ENCODE measurements at regions not wholly inside any gene's neighbourhood (a gene's known extent, or its start where the extent isn't known, plus 50 kb on each side); places are given as distances from the start of the nearest gene placed in this dataset.

GRCh38 chr7:9836671-9837070 is 1137.0 kb upstream of the PHF14 start:
- intact Hi-C loops (cut with micrococcal nuclease): no loop called here

GRCh38 chr7:9842301-9842700 is 1131.4 kb upstream of the PHF14 start:
- intact Hi-C loops (cut with micrococcal nuclease): no loop called here

GRCh38 chr7:9846902-9847301 is 1126.8 kb upstream of the PHF14 start:
- intact Hi-C loops (cut with micrococcal nuclease): no loop called here

- intact Hi-C loops (cut with micrococcal nuclease): no loop called here
Measured at GRCh38 chr7:9854605-9855004, 1119.1 kb upstream of the PHF14 start.

GRCh38 chr7:9856668-9857067 is 1117.0 kb upstream of the PHF14 start:
- intact Hi-C loops (cut with micrococcal nuclease): no loop called here

GRCh38 chr7:9863545-9863944 is 1110.1 kb upstream of the PHF14 start:
- intact Hi-C loops (cut with micrococcal nuclease): no loop called here

DNA sequence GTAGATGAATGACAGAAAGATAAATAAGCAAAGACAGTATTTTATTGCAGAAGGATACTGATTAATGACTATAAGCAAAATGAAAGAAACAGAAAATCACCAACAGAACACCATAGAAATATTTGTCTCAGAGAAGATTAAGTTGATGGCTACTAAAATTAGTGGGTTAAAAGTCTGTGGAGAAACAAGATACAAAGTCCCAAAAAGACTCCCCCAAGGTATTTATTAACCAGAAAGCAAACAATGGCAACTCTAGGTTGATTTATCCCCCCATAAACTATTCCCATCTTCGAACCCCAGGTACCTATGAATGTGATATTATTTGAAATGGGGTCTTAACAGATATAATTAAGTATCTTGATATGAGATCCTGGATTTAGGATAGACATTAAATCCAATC is 1104.5 kb upstream of the PHF14 start:
- intact Hi-C loops (cut with micrococcal nuclease): no loop called here

DNA sequence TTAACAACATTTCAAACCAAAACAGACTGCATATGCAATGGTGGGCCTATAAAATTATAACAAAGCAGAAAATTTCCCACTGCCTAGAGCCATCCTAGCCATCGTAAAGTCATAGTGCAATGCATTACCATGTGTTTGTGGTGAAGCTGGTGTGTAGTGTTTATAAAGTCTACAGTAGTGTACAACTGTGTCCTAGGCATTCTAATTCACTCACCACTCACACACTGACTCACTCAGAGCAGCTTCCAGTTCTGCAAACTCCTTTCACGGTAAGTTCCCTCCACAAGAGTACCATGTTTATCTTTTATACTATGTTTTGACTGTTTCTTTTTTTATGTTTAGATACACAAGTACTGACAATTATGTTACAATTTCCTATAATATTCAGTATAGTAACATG is 1104.1 kb upstream of the PHF14 start:
- intact Hi-C loops (cut with micrococcal nuclease): no loop called here

DNA sequence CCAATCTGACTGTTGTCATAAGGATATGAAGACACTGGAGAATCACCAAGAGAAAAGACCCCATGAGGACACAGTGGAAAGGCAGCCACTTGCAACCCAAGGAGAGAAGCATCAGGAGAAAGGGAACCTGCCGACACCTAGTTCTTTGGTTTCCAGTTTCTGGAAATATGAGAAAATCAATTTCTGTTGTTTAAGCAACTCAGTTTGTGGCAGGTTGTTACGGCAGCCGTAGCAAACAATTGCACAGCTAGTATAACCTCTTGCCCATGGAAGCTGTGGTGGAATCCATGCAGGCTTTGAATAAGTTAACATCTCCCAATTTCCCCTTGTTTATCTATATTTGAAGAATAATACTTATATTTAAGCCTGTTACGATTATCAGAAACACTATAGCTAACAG is 1103.0 kb upstream of the PHF14 start:
- intact Hi-C loops (cut with micrococcal nuclease): no loop called here

GRCh38 chr7:9874182-9874581 is 1099.5 kb upstream of the PHF14 start:
- intact Hi-C loops (cut with micrococcal nuclease): no loop called here

DNA sequence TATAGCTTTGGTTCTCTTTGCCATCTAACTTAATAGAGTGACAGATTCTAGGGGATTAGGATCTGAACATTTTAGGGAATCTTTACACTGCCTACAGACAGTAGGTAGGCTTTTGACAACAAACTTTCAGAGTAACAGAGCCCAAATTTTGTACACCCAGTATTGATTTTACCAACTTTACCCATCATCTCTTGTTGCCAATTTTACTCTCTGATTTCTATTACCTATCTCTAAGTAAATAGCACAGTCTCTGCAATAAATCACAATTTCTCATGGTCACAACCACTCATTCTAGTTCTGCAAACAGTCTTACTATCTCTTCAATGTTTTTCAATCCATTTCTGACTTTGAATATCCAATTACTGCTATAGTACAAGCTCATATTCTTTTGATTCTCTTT is 1097.6 kb upstream of the PHF14 start:
- intact Hi-C loops (cut with micrococcal nuclease): no loop called here

DNA sequence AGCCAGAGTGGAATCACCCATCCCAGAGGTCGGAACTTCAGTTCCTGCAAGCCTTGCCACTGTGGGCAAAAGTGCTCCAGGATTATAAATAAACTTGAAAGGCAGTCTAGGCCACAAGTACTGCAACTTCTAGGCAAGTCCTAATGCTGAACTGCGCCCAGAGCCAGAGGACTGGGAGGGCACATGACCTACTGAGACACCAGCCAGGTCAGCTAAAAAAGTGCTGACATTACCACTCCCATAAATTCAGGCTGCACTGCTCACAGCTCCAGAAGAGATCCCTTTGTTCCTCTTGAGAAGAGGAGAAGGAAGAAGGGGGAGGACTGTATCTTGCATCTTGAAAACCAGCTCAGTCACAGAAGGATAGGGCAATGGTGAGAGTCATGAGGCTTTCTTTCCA is 1084.1 kb upstream of the PHF14 start:
- intact Hi-C loops (cut with micrococcal nuclease): no loop called here

GRCh38 chr7:9890092-9890491 is 1083.6 kb upstream of the PHF14 start:
- intact Hi-C loops (cut with micrococcal nuclease): no loop called here

GRCh38 chr7:9891056-9891455 is 1082.6 kb upstream of the PHF14 start:
- intact Hi-C loops (cut with micrococcal nuclease): no loop called here

- intact Hi-C loops (cut with micrococcal nuclease): no loop called here
Measured at GRCh38 chr7:9900339-9900738, 1073.3 kb upstream of the PHF14 start.

GRCh38 chr7:9921326-9921725 is 1052.3 kb upstream of the PHF14 start:
- intact Hi-C loops (cut with micrococcal nuclease): no loop called here

DNA sequence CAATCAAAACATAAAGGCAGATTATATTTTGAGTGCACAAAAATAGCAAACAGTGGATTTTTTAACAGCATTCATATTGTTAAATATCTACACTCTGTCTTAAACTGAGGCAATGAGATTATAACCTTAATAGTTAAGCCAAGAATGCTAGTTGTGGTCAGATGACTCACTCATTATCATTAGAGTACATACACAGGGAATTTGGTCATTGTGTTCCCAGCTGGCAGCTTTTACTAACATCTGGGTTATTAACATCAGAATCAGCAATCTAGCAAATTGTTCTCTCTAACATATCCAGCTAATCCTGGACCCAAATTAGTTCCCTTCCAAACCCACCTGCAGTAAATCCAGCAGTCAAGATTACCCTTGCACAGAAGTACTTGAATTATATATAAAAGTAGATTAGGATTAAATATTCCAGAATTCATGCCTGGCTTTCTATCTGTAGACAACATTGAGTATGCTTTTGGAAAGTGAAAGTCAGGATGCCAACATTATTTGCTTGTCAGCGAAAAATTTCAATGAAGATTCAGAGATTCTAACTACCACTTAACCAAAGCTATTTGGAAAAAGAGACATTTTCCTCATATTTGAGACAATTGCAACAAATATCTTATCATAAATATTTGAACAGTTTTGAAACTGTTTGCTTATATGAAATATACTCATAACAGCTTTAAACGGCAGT is 1035.6 kb upstream of the PHF14 start:
- intact Hi-C loops (cut with micrococcal nuclease): no loop called here

DNA sequence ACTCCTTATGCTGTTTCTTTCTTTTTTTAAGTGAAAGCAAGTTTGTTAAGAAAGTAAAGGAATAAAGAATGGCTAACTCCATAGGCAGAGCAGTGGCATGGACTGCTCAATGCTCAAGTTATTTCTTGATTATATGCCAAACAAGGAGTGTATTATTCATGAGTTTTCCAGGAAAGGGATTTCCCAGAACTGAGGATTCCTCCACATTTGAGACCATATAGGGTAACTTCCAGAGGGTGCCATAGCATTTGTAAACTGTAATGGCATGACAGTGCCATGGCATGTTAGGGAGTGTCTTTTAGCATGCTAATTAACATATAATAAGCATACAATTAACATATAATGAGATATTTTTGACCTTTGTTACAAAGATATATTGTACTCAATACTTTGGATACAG is 1034.5 kb upstream of the PHF14 start:
- intact Hi-C loops (cut with micrococcal nuclease): no loop called here

DNA sequence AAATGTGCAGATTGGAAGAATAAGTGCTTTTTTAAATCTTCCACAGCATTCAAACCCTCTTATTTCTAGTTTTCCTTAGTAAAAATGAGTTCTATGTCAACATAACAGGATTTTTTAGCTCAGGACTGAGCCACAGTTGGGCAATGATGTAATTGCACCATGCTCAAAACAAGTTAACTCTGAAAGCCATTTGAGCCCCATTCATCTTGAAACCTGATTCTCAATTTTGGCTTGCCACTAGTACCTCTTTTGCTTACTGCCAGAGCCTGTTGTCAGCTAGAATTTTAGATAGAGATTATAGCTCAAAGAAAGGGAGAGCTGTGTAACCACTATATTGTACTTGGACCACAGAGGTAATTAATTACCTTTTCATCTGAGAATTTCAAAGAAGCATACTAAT is 1028.5 kb upstream of the PHF14 start:
- intact Hi-C loops (cut with micrococcal nuclease): no loop called here

DNA sequence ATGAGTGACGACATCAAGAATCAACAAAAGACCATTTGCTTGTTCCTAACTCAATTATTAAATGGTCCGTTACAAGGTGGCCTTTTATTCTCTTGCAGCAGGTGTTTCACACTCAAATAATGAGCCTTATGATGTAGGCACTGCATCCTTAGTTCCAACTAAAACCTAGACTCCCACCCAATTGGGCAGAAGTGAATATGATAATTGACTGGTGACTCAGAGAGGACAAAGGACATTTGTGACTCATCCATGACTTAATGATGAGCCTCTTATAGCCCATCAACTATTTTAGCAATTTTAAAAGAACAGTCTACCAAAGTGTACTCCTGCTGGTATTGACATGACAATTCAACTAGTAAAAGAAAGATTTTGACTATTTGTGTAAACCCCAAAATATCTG is 1027.8 kb upstream of the PHF14 start:
- intact Hi-C loops (cut with micrococcal nuclease): no loop called here

DNA sequence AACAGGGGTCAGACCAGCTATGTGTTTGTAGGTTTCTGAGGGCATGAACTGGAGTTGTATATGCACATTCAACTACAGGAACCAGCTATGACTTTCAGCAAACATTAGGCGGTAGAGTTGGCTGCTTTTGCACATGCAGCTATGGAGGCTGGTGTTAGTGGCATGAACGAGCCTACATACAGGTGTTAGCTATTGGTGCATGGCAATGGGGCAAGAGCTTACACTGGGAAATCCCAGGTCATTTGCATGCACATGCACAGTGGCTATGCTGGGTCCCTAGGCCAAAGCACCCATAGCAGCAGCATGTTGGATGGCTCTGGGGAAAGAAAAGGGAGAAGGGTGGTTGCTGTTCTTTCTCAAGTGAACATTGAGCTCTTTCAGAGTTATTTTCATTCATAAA is 1018.5 kb upstream of the PHF14 start:
- intact Hi-C loops (cut with micrococcal nuclease): no loop called here

GRCh38 chr7:9958486-9958885 is 1015.2 kb upstream of the PHF14 start:
- intact Hi-C loops (cut with micrococcal nuclease): no loop called here

DNA sequence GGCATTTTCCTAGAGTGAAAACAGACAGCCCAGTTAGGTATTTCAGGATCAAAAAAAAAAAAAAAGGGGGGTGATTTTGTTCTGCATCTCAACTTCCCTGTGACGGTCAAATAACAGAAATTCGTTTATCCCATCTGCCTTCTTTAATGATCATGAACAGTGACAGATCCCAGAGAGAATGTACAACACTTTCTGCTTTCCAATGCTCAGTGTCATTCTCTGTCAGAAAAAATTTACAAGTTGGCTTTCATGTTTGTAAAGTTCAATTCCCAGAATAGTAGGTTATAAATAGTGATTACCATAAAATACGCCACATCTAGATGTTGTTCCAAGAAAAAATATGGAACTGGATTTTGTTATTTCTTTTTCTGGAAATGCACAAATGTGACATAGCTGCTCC is 1013.2 kb upstream of the PHF14 start:
- intact Hi-C loops (cut with micrococcal nuclease): no loop called here

All from T-helper 2 cell treated with Interferon-gamma antibody and Interleukin-4, amounts not matched to agents 100 ng/mL and 5 ng/mL, for 36 hours (primary cell).